Natural killer cell (primary cell): ENCODE measurements at regions not wholly inside any gene's neighbourhood (a gene's known extent, or its start where the extent isn't known, plus 50 kb on each side); places are given as distances from the start of the nearest gene placed in this dataset.

Source experiments
- ATAC-seq, 3 donors: fragments of 150-1000 bp in 2 of 3; fragments of 200-7000 bp in 1 of 3; cut with Tn5 transposase; 1 replicate in 1 of 3; 2 replicates in 2 of 3; pipeline ENCODE4 v1.10.0; 2021; ENCODE audit warnings: mild to moderate bottlenecking in 2 of 3, moderate library complexity in 2 of 3
- DNase-seq, 2 donors: peaks; one replicate each; pipeline versions ENCODE4 v3.0.0 to v3.0.0-alpha.2; 2013 to 2021; ENCODE audit warnings: mixed read lengths in 1 of 2
- H3K27ac ChIP-seq: one replicate; pipeline ENCODE4 v1.5.1; 2013; ENCODE audit warnings: mild to moderate bottlenecking, low read length
- H3K27me3 ChIP-seq: one replicate; pipeline ENCODE4 v1.6.1; 2013; ENCODE audit warnings: low read length; ENCODE audit not compliant: control insufficient read depth, insufficient read depth
- H3K36me3 ChIP-seq: one replicate; pipeline ENCODE4 v1.6.1; 2013; ENCODE audit warnings: low read length; ENCODE audit not compliant: control insufficient read depth, insufficient read depth
- H3K4me1 ChIP-seq: one replicate; pipeline ENCODE4 v1.6.1; 2013; ENCODE audit warnings: low read length; ENCODE audit not compliant: control insufficient read depth, insufficient read depth
- H3K4me3 ChIP-seq: one replicate; pipeline ENCODE4 v1.5.1; 2013; ENCODE audit warnings: low read length
- H3K9me3 ChIP-seq: one replicate; pipeline ENCODE4 v1.6.1; 2013; ENCODE audit warnings: low read length; ENCODE audit not compliant: control insufficient read depth, insufficient read depth
- H3K27ac Mint-ChIP-seq, 2 donors: one replicate each; pipeline ENCODE4 v1.8.0; 2022; ENCODE audit warnings: mild to moderate bottlenecking in 2 of 2, mixed read lengths in 2 of 2, moderate library complexity in 1 of 2
- H3K27me3 Mint-ChIP-seq, 2 donors: one replicate each; pipeline ENCODE4 v1.8.0; 2022; ENCODE audit warnings: low read depth in 2 of 2, mixed read lengths in 2 of 2
- H3K36me3 Mint-ChIP-seq: one replicate; pipeline ENCODE4 v1.8.0; 2022; ENCODE audit warnings: mixed read lengths
- H3K4me1 Mint-ChIP-seq, 2 donors: one replicate each; pipeline ENCODE4 v1.8.0; 2022; ENCODE audit warnings: mixed read lengths in 2 of 2
- H3K4me3 Mint-ChIP-seq: one replicate; pipeline ENCODE4 v1.8.0; 2022; ENCODE audit warnings: mild to moderate bottlenecking, moderate library complexity, mixed read lengths
- H3K9me3 Mint-ChIP-seq, 2 donors: one replicate each; pipeline ENCODE4 v1.8.0; 2022; ENCODE audit warnings: mixed read lengths in 2 of 2
- CTCF ChIP-seq: fragments of 200-600 bp; IDR thresholded peaks from one replicate; pipeline ENCODE4 v1.8.0; 2022; ENCODE audit warnings: antibody characterized with exemption
- WGBS: methylation state at CpG from one replicate; pipeline ENCODE4 v1.1.7; 2013; ENCODE audit warnings: missing lambda C conversion rate; ENCODE audit not compliant: insufficient coverage; 5-methylcytosine and 5-hydroxymethylcytosine counted together
- intact Hi-C: fragments of 100-400 bp; cut with micrococcal nuclease; formaldehyde crosslinking; loops from one replicate; pipeline ENCODE4 v1.14.2; 2022

- Mint-ChIP-seq H3K4me3 (no peak overlapping the region), H3K27me3 (no peaks in the 10 kb centered on the region), H3K27ac (no peak overlapping the region), H3K9me3 (peaks cover 5 to 10% of the 10 kb centered on the region in 2 donors), H3K36me3 (no peaks in the 10 kb centered on the region), H3K4me1 (no peaks in the 10 kb centered on the region)
- no peaks in the 10 kb centered on the region for H3K27me3 ChIP-seq
- no peaks in the 10 kb centered on the region for H3K4me1 ChIP-seq
- H3K9me3 ChIP-seq: no peaks in the 10 kb centered on the region
- intact Hi-C loops: no loop called here
- no peaks in the 10 kb centered on the region for H3K36me3 ChIP-seq
- DNase-seq (no peak), ATAC-seq (no peak)
- TF ChIP-seq CTCF: no peak
- H3K27ac ChIP-seq: no peak overlapping the region
- H3K4me3 ChIP-seq: no peak overlapping the region
These were observed 259.3 kb upstream of the NT5C1B start for GRCh38 chr2:18848646-18849045.

- no peaks in the 10 kb centered on the region for H3K36me3 Mint-ChIP-seq
- H3K9me3 Mint-ChIP-seq: peaks cover 5 to 10% of the 10 kb centered on the region in 2 donors
- Histone ChIP-seq H3K27me3 (no peaks in the 10 kb centered on the region), H3K36me3 (no peaks in the 10 kb centered on the region), H3K4me3 (no peak overlapping the region), H3K9me3 (no peaks in the 10 kb centered on the region), H3K27ac (no peak overlapping the region), H3K4me1 (no peaks in the 10 kb centered on the region)
- intact Hi-C loops: no loop called here
- DNase-seq (no peak), ATAC-seq (no peak)
- H3K4me3 Mint-ChIP-seq: no peak overlapping the region
- 82% methylated on average over 2 of the region's 2 CpGs for WGBS
- no peaks in the 10 kb centered on the region for H3K27me3 Mint-ChIP-seq
- no peak overlapping the region for H3K27ac Mint-ChIP-seq
- no peaks in the 10 kb centered on the region for H3K4me1 Mint-ChIP-seq
- TF ChIP-seq CTCF: no peak
These were observed 256.6 kb upstream of the NT5C1B start for GRCh38 chr2:18845854-18846445.

- H3K4me3 Mint-ChIP-seq: no peak overlapping the region
- no peaks in the 10 kb centered on the region for H3K36me3 Mint-ChIP-seq
- 83% methylated on average over 5 of the region's 5 CpGs for WGBS
- intact Hi-C loops: no loop called here
- H3K36me3 ChIP-seq: no peaks in the 10 kb centered on the region
- no peak for TF ChIP-seq CTCF
- DNase-seq (no peak), ATAC-seq (no peak)
- no peak overlapping the region for H3K4me3 ChIP-seq
- no peaks in the 10 kb centered on the region for H3K4me1 Mint-ChIP-seq
- peaks cover 3 to 6% of the 10 kb centered on the region in 2 donors for H3K9me3 Mint-ChIP-seq
- H3K9me3 ChIP-seq: no peaks in the 10 kb centered on the region
- no peaks in the 10 kb centered on the region for H3K4me1 ChIP-seq
- H3K27ac ChIP-seq: no peak overlapping the region
- no peak overlapping the region for H3K27ac Mint-ChIP-seq
- H3K27me3 Mint-ChIP-seq: no peaks in the 10 kb centered on the region
- no peaks in the 10 kb centered on the region for H3K27me3 ChIP-seq
These were observed 253.5 kb upstream of the NT5C1B start for GRCh38 chr2:18842836-18843235.
